Esophagus muscularis mucosa (tissue), 3 donors: ENCODE measurements at regions not wholly inside any gene's neighbourhood (a gene's known extent, or its start where the extent isn't known, plus 50 kb on each side); places are given as distances from the start of the nearest gene placed in this dataset.

ENCODE experiments used
- CTCF ChIP-seq, 3 experiments: fragments of 200-600 bp in 2 of 3; fragments of 450-650 bp in 1 of 3; sonication (generic) in 2 of 3; IDR thresholded peaks; one replicate each; pipeline ENCODE4 v1.5.1; 2017 to 2019; ENCODE audit warnings: antibody characterized with exemption in 3 of 3, mild to moderate bottlenecking in 2 of 3, moderate library complexity in 1 of 3
- POLR2A ChIP-seq: fragments of 450-650 bp; IDR thresholded peaks from one replicate; pipeline ENCODE4 v1.6.1; 2017; ENCODE audit warnings: antibody characterized with exemption, moderate library complexity, mild to moderate bottlenecking, low read depth
- POLR2AphosphoS5 ChIP-seq, 2 donors: sonication (generic); formaldehyde crosslinking; IDR thresholded peaks; one replicate each; pipeline ENCODE4 v1.6.1; 2017; ENCODE audit warnings: antibody characterized with exemption in 2 of 2

GRCh38 chr6:92180090-92180489, 1239.3 kb downstream of the EPHA7 start:
- TF ChIP-seq POLR2A: no peak
- TF ChIP-seq CTCF (IDR thresholded peaks at IDR 0.05): no peak
- no peak for TF ChIP-seq POLR2AphosphoS5 (IDR thresholded peaks at IDR 0.05)
